ENCODE measurements at regions not wholly inside any gene's neighbourhood (a gene's known extent, or its start where the extent isn't known, plus 50 kb on each side); places are given as distances from the start of the nearest gene placed in this dataset.

GRCh38 chr1:232386294-232386693 lies 243.6 kb downstream of the SIPA1L2 start:
- Mint-ChIP-seq H3K9me3 (peaks cover 9% of the 10 kb centered on the region), H3K4me1 (ENCODE audit: unreplicated experiment) (peaks cover 14% of the 10 kb centered on the region), H3K27me3 (no peaks in the 10 kb centered on the region), H3K4me3 (no peak overlapping the region), H3K36me3 (no peaks in the 10 kb centered on the region), H3K27ac (no peak overlapping the region)
- no peak for DNase-seq (ENCODE audit: extremely low spot score, unreplicated experiment)
- no peak for TF ChIP-seq CTCF (conservative IDR thresholded peaks at IDR 0.05)

GRCh38 chr1:232385221-232385620 lies 244.7 kb downstream of the SIPA1L2 start:
- no peaks in the 10 kb centered on the region for H3K27me3 Mint-ChIP-seq
- no peak for DNase-seq (ENCODE audit: extremely low spot score, unreplicated experiment)
- peaks cover 10% of the 10 kb centered on the region for H3K4me1 Mint-ChIP-seq (ENCODE audit: unreplicated experiment)
- H3K4me3 Mint-ChIP-seq, result no peak overlapping the region
- no peak for TF ChIP-seq CTCF (conservative IDR thresholded peaks at IDR 0.05)
- H3K9me3 Mint-ChIP-seq, result no peaks in the 10 kb centered on the region
- H3K27ac Mint-ChIP-seq, result no peak overlapping the region
- no peaks in the 10 kb centered on the region for H3K36me3 Mint-ChIP-seq

GRCh38 chr1:232384171-232384883 lies 245.6 kb downstream of the SIPA1L2 start:
- no peak for TF ChIP-seq CTCF (conservative IDR thresholded peaks at IDR 0.05)
- H3K27me3 Mint-ChIP-seq, result no peaks in the 10 kb centered on the region
- peaks cover 10% of the 10 kb centered on the region for H3K4me1 Mint-ChIP-seq (ENCODE audit: unreplicated experiment)
- no peak overlapping the region for H3K27ac Mint-ChIP-seq
- no peaks in the 10 kb centered on the region for H3K36me3 Mint-ChIP-seq
- H3K4me3 Mint-ChIP-seq, result no peak overlapping the region
- no peak for DNase-seq (ENCODE audit: extremely low spot score, unreplicated experiment)
- H3K9me3 Mint-ChIP-seq, result no peaks in the 10 kb centered on the region

- Mint-ChIP-seq H3K27ac (no peak overlapping the region), H3K36me3 (no peaks in the 10 kb centered on the region), H3K4me1 (ENCODE audit: unreplicated experiment) (peaks cover 10% of the 10 kb centered on the region), H3K27me3 (no peaks in the 10 kb centered on the region), H3K9me3 (no peaks in the 10 kb centered on the region), H3K4me3 (no peak overlapping the region)
- TF ChIP-seq CTCF (conservative IDR thresholded peaks at IDR 0.05), result no peak
- no peak for DNase-seq (ENCODE audit: extremely low spot score, unreplicated experiment)
Observed at GRCh38 chr1:232383455-232384123, 246.3 kb downstream of the SIPA1L2 start.

- no peak for DNase-seq (ENCODE audit: extremely low spot score, unreplicated experiment)
- no peaks in the 10 kb centered on the region for H3K9me3 Mint-ChIP-seq
Observed at GRCh38 chr1:232382671-232383070, 247.3 kb downstream of the SIPA1L2 start.

More at GRCh38 chr1:232382671-232383070, 247.3 kb downstream of the SIPA1L2 start:
- no peak overlapping the region for H3K27ac Mint-ChIP-seq
- TF ChIP-seq CTCF (conservative IDR thresholded peaks at IDR 0.05), result no peak
- H3K4me1 Mint-ChIP-seq (ENCODE audit: unreplicated experiment), result peaks cover 10% of the 10 kb centered on the region
- H3K4me3 Mint-ChIP-seq, result no peak overlapping the region
- H3K27me3 Mint-ChIP-seq, result no peaks in the 10 kb centered on the region
- H3K36me3 Mint-ChIP-seq, result no peaks in the 10 kb centered on the region
